ENCODE measurements at regions not wholly inside any gene's neighbourhood (a gene's known extent, or its start where the extent isn't known, plus 50 kb on each side); places are given as distances from the start of the nearest gene placed in this dataset.

DNA sequence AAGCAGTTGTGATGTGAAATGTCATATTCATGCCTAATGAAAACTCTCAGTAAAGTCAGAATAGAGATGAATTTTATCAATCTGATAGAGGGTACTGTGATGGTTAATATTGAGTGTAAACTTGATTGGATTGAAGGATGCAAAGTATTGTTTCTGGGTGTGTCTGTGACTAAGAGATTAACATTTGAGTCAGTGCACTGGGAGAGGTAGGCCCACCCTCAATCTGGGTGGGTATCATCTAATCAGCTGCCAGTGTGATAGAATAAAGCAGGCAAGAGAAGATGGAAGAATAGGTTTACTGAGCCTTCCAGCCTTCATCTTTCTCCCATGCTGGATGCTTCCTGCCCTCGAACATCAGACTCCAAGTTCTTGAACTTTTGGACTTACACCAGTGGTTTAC lies 124.3 kb downstream of the CENPW start:
- TF ChIP-seq CTCF (IDR thresholded peaks at IDR 0.05) (no peak), POLR2A (IDR thresholded peaks at IDR 0.05) (no peak), EP300 (IDR thresholded peaks at IDR 0.05) (no peak)
